ENCODE measurements at regions not wholly inside any gene's neighbourhood (a gene's known extent, or its start where the extent isn't known, plus 50 kb on each side); places are given as distances from the start of the nearest gene placed in this dataset.

DNA sequence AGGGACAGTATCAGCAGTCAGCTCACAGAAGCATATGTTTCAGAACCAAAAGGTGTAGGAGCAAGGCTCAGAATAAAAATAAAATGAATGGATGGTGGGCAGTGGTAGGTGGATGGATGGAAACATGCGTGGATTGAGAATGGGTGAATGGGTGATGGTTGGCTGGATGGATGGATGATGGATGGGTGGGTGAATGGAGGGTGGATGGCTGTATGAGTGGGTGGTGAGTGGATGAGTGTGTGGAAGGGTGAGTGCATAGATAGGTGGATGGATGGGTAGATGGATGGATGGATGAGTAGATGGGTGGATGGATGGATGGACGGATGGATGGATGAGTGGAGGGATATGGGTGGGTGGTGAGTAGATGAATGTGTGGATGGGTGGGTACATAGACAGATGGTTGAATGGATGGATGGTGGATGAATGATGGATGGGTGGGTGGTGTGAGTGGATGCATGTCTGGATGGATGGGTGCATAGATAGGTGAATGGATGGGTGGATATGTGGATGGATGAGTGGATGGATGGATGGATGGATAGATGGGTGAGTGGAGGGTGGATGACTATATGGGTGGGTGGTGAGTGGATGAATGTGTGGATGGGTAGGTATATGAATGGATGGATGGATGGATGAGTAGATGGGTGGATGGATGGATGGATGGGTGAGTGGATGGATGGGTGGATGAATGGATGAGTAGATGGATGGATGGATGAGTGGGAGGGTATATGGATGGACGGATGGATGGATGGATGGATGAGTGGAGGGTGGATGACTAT, 164.2 kb downstream of the C9orf50 start:
- Histone ChIP-seq H2BK15ac (ENCODE audit: low read depth, low read length) (no peak overlapping the region), H3K36me3 (ENCODE audit: control insufficient read depth, insufficient read depth, low read length) (no peaks in the 10 kb centered on the region), H3K27me3 (ENCODE audit: control insufficient read depth, insufficient read depth, low read length) (no peaks in the 10 kb centered on the region), H3K4me3 (ENCODE audit: insufficient read depth, low read depth, low read length) (no peak overlapping the region), H4K8ac (ENCODE audit: low read depth in 2 of 2, low read length in 2 of 2) (no peak overlapping the region), H2AK5ac (ENCODE audit: low read depth, low read length) (peak overlapping the region; percentile 48), H2BK20ac (ENCODE audit: low read depth, low read length) (no peak overlapping the region), H4K20me1 (ENCODE audit: insufficient read depth, low read length) (no peaks in the 10 kb centered on the region), H4K5ac (ENCODE audit: low read depth, low read length) (no peak overlapping the region), H3K9ac (ENCODE audit: low read depth, low read length) (no peak overlapping the region), H4K91ac (ENCODE audit: insufficient read depth, low read depth, low read length) (no peak overlapping the region), H3K9me3 (ENCODE audit: control insufficient read depth, insufficient read depth, low read length) (no peaks in the 10 kb centered on the region), H2BK5ac (ENCODE audit: low read depth, low read length, poor library complexity, severe bottlenecking) (peak overlapping the region; percentile 24), H3K56ac (ENCODE audit: extremely low read depth, insufficient read depth, low read length) (no peak overlapping the region), H3K79me1 (ENCODE audit: low read depth in 1 of 2, low read length in 2 of 2) (peaks cover 3 to 5% of the 10 kb centered on the region in 2 experiments; a peak in 1 of 4 replicates), H2AK9ac (replicated peaks; ENCODE audit: low read depth, low read length, poor library complexity) (no peak overlapping the region), H3K23ac (ENCODE audit: low read depth, low read length) (no peak overlapping the region), H3K18ac (ENCODE audit: low read depth, low read length) (no peak overlapping the region), H2AFZ (replicated peaks; ENCODE audit: low read length, poor library complexity) (no peak overlapping the region), H3K9me1 (ENCODE audit: insufficient read depth, low read length) (no peaks in the 10 kb centered on the region), H3K4me1 (ENCODE audit: control insufficient read depth, insufficient read depth, low read length) (peaks cover 32% of the 10 kb centered on the region), H3K4me2 (ENCODE audit: low read depth, low read length) (no peak overlapping the region), H3K27ac (ENCODE audit: insufficient read depth, low read length) (no peak overlapping the region), H2BK120ac (ENCODE audit: low read depth, low read length) (no peak overlapping the region), H3K4ac (ENCODE audit: low read depth, low read length) (no peak overlapping the region), H3K14ac (replicated peaks; ENCODE audit: low read depth, low read length) (no peak overlapping the region)
- no peak for TF ChIP-seq RCOR1 (IDR thresholded peaks at IDR 0.05; ENCODE audit: insufficient replicate concordance, low read length)
- TF ChIP-seq MAZ (IDR thresholded peaks at IDR 0.05; ENCODE audit: borderline replicate concordance, low read depth, low read length), result no peak
- no peak for TF ChIP-seq BHLHE40 (IDR thresholded peaks at IDR 0.05; ENCODE audit: low read depth, low read length)
- no peak for TF ChIP-seq SMC3 (IDR thresholded peaks at IDR 0.05; ENCODE audit: low read depth, low read length)
- TF ChIP-seq, protein P1, sequence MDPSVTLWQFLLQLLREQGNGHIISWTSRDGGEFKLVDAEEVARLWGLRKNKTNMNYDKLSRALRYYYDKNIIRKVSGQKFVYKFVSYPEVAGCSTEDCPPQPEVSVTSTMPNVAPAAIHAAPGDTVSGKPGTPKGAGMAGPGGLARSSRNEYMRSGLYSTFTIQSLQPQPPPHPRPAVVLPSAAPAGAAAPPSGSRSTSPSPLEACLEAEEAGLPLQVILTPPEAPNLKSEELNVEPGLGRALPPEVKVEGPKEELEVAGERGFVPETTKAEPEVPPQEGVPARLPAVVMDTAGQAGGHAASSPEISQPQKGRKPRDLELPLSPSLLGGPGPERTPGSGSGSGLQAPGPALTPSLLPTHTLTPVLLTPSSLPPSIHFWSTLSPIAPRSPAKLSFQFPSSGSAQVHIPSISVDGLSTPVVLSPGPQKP (IDR thresholded peaks at IDR 0.05; ENCODE audit: borderline replicate concordance, low read depth, low read length), result no peak
- POLR2A ChIA-PET (ENCODE audit: unreplicated experiment), result no interaction called here
- DNase-seq (no peak), ATAC-seq (ENCODE audit: low read depth) (no peak)
- WGBS, 2 experiments (ENCODE audit: extremely low coverage in 2 of 2, insufficient read length in 1 of 2), result 92 to 100% methylated on average over 2 to 3 of the region's 3 CpGs
- no TSS peak for BruUV-seq (replicated peaks)
- dilution Hi-C loops (cut with HindIII; ENCODE audit: low sequenced_read_pairs, unreplicated experiment), result no loop called here
- intact Hi-C loops (cut with micrococcal nuclease), result no loop called here
- in situ Hi-C loops (cut with MboI; ENCODE audit: low sequenced_read_pairs), result no loop called here
- CTCF ChIA-PET, result no interaction called here
